Duodenal mucosa (tissue), 2 donors: ENCODE measurements at regions not wholly inside any gene's neighbourhood (a gene's known extent, or its start where the extent isn't known, plus 50 kb on each side); places are given as distances from the start of the nearest gene placed in this dataset.

Experiments used
- H3K27ac ChIP-seq: one replicate; pipeline ENCODE4 v1.7.0; 2013; ENCODE audit warnings: low read depth, low read length
- H3K27me3 ChIP-seq, 2 donors: one replicate each; pipeline ENCODE4 v1.7.0; 2013; ENCODE audit warnings: low read length in 2 of 2, control low read depth in 1 of 2; ENCODE audit not compliant: insufficient read depth in 2 of 2, control insufficient read depth in 1 of 2
- H3K36me3 ChIP-seq, 2 donors: one replicate each; pipeline ENCODE4 v1.7.0; 2013; ENCODE audit warnings: low read length in 2 of 2, control low read depth in 1 of 2; ENCODE audit not compliant: insufficient read depth in 2 of 2, control insufficient read depth in 1 of 2
- H3K4me1 ChIP-seq, 2 donors: one replicate each; pipeline ENCODE4 v1.7.0; 2013; ENCODE audit warnings: low read length in 2 of 2, control low read depth in 1 of 2; ENCODE audit not compliant: insufficient read depth in 2 of 2, control insufficient read depth in 1 of 2
- H3K4me3 ChIP-seq, 2 donors: one replicate each; pipeline ENCODE4 v1.7.0; 2013; ENCODE audit warnings: low read length in 2 of 2, low read depth in 1 of 2
- H3K9ac ChIP-seq, 2 donors: one replicate each; pipeline ENCODE4 v1.7.0; 2013; ENCODE audit warnings: low read length in 2 of 2, low read depth in 1 of 2
- H3K9me3 ChIP-seq, 2 donors: one replicate each; pipeline ENCODE4 v1.7.0; 2013; ENCODE audit warnings: low read length in 2 of 2, control low read depth in 1 of 2; ENCODE audit not compliant: control insufficient read depth in 1 of 2

DNA sequence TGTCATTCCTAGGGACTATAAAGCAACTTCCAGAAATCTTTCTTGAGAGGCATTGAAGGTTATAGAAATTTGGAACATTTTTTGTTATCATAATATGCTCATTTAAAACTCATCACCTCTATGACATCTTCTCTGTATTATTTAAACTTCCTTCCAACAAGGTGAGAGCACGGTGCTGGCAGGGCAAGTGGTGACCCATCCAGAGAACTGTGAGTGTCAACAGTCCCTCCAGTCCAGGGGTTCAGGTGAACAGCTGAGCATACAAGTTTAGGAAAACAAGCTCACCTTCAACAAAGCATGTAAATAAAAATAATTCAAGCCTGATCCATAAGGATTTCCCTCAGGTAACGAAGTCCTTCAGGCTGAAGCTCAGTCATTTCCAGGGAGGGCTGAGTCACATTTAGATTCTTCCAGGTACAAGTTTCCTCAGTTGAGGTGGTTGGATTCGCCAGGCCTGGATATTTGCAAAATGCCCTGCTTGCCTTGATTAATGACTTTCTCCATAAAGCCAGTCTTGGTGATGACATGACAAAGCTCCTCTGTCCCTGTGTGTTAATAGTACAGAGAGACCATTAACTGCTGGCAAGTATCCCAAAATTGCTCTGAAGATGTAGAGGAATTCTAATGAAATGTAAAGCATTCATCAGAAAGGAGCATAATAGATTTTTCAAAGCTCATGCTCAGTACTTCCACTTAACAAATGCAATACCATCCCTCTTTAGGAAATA lies 263.6 kb upstream of the GADL1 start:
- H3K36me3 ChIP-seq: no peaks in the 10 kb centered on the region
- H3K4me1 ChIP-seq: no peaks in the 10 kb centered on the region

DNA sequence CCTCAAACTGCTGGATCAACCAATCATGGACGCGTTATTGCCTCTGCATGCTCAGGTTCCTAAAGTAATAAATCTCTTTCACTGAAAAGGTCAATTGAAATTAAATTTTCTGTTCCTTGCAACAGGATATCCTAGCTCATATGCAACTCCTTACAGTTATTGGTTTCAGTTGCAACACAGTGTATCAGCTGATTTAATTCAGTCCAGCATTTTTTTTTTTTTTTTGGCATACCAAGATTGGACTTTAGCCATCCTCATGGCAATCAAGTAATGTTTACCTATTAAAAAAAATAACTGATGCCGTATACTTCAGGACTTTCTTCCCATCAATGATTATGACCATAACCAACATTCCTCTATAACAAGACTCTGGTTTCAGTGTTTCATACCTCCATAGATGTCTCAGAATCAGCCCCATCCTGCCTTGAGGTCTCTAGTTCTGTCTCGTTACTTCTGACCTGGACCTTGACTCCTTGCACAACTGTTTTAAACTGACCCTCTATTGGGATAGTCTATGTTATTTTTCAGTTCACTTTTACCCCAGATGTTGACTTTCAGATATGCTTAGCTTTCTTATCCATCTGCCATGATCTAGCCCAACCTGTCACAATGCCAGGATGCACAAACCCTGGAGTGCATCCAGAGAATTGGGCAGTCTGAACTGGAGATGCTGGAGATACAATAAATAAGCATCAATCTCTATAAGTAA lies 265.0 kb upstream of the GADL1 start:
- H3K27ac ChIP-seq: no peak overlapping the region
- no peaks in the 10 kb centered on the region for H3K9me3 ChIP-seq

More for the DNA sequence above, 263.6 kb upstream of the GADL1 start:
- Histone ChIP-seq H3K27ac (no peak overlapping the region), H3K9me3 (no peaks in the 10 kb centered on the region), H3K27me3 (no peaks in the 10 kb centered on the region), H3K4me3 (no peak overlapping the region), H3K9ac (no peak overlapping the region)

DNA sequence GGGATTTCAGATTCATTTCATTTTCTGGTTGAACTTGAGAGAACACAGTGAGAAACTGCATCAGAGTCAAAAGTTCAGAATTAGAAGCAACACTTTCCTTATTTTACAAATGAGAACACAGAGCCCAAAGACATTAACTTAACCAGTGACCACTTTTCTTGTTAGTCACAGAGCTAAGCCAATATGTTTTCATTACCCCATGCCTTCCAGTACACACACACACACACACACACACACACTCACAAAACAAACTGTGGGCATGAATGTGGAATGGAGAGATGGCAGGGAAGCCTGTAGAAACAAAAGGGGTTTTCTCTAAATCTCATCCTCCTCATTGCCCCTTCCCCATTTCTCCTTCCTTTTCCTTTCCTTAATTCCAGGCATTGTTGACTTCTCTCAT lies 267.4 kb upstream of the GADL1 start:
- Histone ChIP-seq H3K9ac (no peak overlapping the region), H3K9me3 (no peaks in the 10 kb centered on the region), H3K4me3 (no peak overlapping the region), H3K36me3 (no peaks in the 10 kb centered on the region), H3K27me3 (no peaks in the 10 kb centered on the region), H3K27ac (no peak overlapping the region), H3K4me1 (no peaks in the 10 kb centered on the region)

More for the DNA sequence above, 265.0 kb upstream of the GADL1 start:
- H3K4me3 ChIP-seq: no peak overlapping the region
- no peaks in the 10 kb centered on the region for H3K4me1 ChIP-seq
- no peaks in the 10 kb centered on the region for H3K27me3 ChIP-seq
- H3K36me3 ChIP-seq: no peaks in the 10 kb centered on the region
- H3K9ac ChIP-seq: no peak overlapping the region

DNA sequence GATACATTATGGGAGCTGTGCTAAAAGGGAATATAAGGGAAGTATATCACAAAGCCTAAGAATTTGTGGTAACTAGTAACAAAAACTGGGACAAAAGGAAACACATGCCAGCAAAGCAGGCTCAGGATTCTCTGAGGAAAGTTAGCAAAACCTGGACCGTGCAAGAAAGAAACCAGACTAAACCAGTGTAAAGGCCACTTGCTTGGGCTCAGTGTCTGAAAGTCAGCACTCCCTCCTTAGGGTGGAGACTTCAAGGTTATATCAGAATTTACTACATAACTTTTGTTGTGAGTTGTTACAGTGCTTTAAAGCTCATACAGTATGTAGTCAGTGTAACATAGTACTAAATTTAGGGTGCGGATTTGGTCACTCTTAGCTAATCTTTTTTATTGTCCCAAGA lies 269.9 kb upstream of the GADL1 start:
- no peak overlapping the region for H3K27ac ChIP-seq
- no peak overlapping the region for H3K4me3 ChIP-seq
- no peaks in the 10 kb centered on the region for H3K9me3 ChIP-seq
- no peak overlapping the region for H3K9ac ChIP-seq
- H3K27me3 ChIP-seq: no peaks in the 10 kb centered on the region
- H3K36me3 ChIP-seq: no peaks in the 10 kb centered on the region
- no peaks in the 10 kb centered on the region for H3K4me1 ChIP-seq

DNA sequence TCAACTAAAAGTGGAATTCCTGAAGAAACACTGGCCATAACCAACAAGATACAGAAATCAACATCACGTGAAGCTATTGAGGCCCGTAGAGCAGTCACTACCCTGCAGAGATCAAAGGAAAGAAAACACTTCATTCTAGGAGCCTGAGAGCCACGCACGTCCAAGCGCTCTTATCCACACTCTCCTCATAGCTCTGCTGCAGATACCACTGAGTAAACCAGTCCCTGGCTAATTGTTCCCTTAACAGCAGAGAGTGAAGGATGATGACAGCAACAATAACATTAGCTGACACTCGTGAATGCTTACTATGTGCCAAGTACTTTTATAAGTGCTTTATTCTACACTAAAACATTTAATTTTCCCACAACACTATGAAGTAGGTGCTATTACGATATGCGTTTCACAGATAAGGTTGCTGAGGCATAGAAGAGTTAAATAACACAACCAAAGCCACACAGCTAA lies 271.0 kb upstream of the GADL1 start:
- no peaks in the 10 kb centered on the region for H3K27me3 ChIP-seq
- H3K4me1 ChIP-seq: no peaks in the 10 kb centered on the region
- H3K4me3 ChIP-seq: no peak overlapping the region
- H3K9me3 ChIP-seq: no peaks in the 10 kb centered on the region
- H3K27ac ChIP-seq: no peak overlapping the region
- H3K9ac ChIP-seq: no peak overlapping the region
- no peaks in the 10 kb centered on the region for H3K36me3 ChIP-seq

DNA sequence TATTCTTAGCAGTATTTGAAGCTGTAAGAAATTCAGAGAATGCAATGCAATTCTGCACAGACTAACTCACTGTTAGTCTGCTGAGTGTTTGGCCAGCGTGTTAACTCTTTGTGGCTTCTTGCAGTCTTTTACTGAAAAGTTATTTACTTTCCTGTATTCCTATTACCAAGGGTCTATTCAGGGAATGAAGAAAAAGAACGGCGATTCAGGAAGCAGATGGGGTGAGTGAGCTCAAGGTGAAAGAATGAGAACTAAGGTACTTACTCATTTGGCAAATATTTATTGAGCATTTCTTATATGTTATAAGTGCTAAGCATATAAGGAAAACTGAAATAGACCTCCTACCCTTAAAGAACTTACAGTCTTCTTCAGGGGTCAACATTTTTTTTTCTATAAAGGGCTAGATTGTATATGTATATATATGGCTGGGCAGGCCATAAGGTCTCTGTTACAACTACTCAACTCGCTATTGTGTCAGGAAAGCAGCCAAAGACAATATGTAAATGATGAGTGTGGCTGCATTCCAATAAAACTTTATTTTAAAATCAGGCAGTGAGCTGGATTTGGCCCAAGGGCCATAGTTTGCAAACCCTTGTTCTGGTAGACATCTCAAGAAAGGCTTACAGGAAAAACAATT lies 271.9 kb upstream of the GADL1 start:
- H3K27ac ChIP-seq: no peak overlapping the region
- H3K4me1 ChIP-seq: no peaks in the 10 kb centered on the region
- H3K9me3 ChIP-seq: no peaks in the 10 kb centered on the region
- H3K27me3 ChIP-seq: no peaks in the 10 kb centered on the region
- no peaks in the 10 kb centered on the region for H3K36me3 ChIP-seq
- no peak overlapping the region for H3K9ac ChIP-seq
- no peak overlapping the region for H3K4me3 ChIP-seq

DNA sequence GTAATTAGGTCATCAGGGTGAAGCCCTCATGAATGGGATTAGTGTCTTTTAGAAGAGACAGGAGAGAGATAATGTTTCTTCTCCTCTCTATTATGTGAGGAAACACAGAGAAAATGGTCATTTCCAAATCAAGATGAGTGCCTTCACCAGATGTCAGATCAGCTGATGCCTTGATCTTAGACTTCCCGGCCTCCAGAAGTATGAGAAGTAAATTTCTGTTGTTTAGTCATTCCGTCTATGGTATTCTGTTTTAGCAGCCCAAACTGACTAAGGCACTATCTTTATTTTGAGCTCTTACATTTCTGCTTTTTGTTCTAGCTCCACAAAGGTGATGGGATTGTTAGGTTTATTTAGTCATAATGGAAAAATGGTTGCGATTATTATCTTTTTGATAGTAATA lies 273.2 kb upstream of the GADL1 start:
- no peak overlapping the region for H3K9ac ChIP-seq
- H3K36me3 ChIP-seq: no peaks in the 10 kb centered on the region
- no peaks in the 10 kb centered on the region for H3K4me1 ChIP-seq
- H3K27ac ChIP-seq: no peak overlapping the region
- H3K9me3 ChIP-seq: no peaks in the 10 kb centered on the region
- H3K4me3 ChIP-seq: no peak overlapping the region
- H3K27me3 ChIP-seq: no peaks in the 10 kb centered on the region

DNA sequence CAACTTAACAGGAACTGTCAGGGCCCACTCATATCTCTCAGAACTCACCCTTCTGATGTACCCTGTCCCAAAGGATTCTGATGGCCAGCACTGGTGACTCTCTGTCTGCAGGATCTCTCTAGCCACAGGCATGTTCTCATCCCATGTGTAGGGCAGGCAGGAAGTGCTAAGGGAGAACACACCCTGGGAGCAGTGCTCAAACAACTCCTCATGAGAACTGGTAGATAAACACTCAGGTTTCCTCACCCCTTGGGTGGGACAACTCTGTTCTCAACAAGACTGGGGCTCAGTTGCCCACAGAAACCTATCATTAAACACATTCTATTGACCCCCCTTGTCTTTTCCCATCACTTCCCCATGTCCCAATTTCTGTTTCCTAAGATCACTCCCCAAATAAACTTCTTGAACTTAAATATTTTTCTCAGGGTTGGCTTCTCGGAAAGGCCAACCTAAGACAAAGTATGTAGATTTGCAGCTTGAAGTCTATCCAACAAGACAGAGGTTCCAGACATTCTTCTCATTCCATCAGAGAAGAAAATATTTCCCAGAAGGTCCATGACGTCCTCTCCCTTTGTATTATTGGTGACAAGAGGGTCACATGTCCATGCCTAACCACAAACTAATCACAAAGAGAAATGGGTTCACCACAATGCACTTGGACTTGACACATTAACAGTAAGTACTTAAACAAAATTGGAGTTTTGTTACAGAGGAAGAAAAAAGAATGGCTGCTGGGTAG lies 276.6 kb upstream of the GADL1 start:
- Histone ChIP-seq H3K4me1 (no peaks in the 10 kb centered on the region), H3K27me3 (no peaks in the 10 kb centered on the region), H3K9ac (no peak overlapping the region), H3K4me3 (no peak overlapping the region), H3K9me3 (no peaks in the 10 kb centered on the region), H3K36me3 (no peaks in the 10 kb centered on the region), H3K27ac (no peak overlapping the region)

DNA sequence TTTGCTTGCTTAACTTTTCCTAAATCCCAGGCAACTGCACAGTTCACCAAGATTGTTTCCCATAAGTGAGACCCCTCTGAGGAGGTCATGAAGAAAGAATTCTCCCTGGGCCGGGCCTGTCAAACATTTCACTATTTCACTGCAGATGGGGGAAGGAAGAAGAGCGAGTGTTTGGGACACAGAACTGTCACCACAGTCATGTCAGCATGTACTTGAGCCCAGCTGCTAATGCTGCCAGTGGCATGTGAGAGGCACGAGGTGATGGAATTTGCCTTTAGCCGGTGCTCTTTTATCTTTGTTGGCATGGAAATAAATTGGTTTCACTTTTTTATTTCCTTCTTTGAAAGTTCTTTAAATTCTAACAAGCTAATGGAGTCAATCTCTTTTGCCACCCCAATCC lies 277.9 kb upstream of the GADL1 start:
- Histone ChIP-seq H3K9me3 (no peaks in the 10 kb centered on the region), H3K9ac (no peak overlapping the region), H3K4me3 (no peak overlapping the region), H3K4me1 (no peaks in the 10 kb centered on the region), H3K27me3 (no peaks in the 10 kb centered on the region), H3K27ac (no peak overlapping the region), H3K36me3 (no peaks in the 10 kb centered on the region)
